ENCODE measurements at regions not wholly inside any gene's neighbourhood (a gene's known extent, or its start where the extent isn't known, plus 50 kb on each side); places are given as distances from the start of the nearest gene placed in this dataset.

DNA sequence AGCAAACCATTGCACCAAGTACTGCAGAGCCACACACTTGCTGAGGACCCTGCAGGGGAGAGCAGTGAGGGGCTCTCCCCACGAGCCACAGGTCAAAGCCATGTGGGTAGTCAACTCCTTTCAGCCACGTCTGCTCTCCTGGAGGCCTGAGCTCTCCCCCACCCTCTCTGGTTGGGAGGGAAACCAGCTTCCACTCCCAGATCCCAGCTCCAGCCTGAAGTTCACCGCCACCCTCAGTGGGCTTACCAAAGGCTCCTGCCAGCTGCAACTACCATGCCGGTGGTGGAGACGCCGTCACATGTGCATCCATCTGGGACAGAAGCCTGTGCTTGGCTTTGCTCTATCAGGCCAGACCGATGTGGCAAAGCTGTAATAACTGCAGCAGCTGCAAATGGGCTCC lies 521.5 kb upstream of the RAB6C start:
- no peaks in the 10 kb centered on the region for H3K36me3 ChIP-seq (ENCODE audit: control insufficient read depth in 4 of 4, insufficient read depth in 3 of 4, low read depth in 1 of 4, low read length in 3 of 4)
- H3K27ac ChIP-seq (ENCODE audit: low read depth in 1 of 2, low read length in 2 of 2), result no peak overlapping the region
- H3K4me1 ChIP-seq (ENCODE audit: control insufficient read depth in 4 of 4, insufficient read depth in 4 of 4, low read length in 3 of 4), result no peaks in the 10 kb centered on the region
- no peaks in the 10 kb centered on the region for H3K9me3 ChIP-seq (ENCODE audit: control insufficient read depth in 4 of 4, low read length in 3 of 4)
- H3K4me3 ChIP-seq (ENCODE audit: low read depth in 1 of 3, low read length in 3 of 3), result no peak overlapping the region
- TF ChIP-seq HNF4G (IDR thresholded peaks at IDR 0.05), result no peak
- no peak for TF ChIP-seq FOXA1 (IDR thresholded peaks at IDR 0.05)
- TF ChIP-seq, protein P1, sequence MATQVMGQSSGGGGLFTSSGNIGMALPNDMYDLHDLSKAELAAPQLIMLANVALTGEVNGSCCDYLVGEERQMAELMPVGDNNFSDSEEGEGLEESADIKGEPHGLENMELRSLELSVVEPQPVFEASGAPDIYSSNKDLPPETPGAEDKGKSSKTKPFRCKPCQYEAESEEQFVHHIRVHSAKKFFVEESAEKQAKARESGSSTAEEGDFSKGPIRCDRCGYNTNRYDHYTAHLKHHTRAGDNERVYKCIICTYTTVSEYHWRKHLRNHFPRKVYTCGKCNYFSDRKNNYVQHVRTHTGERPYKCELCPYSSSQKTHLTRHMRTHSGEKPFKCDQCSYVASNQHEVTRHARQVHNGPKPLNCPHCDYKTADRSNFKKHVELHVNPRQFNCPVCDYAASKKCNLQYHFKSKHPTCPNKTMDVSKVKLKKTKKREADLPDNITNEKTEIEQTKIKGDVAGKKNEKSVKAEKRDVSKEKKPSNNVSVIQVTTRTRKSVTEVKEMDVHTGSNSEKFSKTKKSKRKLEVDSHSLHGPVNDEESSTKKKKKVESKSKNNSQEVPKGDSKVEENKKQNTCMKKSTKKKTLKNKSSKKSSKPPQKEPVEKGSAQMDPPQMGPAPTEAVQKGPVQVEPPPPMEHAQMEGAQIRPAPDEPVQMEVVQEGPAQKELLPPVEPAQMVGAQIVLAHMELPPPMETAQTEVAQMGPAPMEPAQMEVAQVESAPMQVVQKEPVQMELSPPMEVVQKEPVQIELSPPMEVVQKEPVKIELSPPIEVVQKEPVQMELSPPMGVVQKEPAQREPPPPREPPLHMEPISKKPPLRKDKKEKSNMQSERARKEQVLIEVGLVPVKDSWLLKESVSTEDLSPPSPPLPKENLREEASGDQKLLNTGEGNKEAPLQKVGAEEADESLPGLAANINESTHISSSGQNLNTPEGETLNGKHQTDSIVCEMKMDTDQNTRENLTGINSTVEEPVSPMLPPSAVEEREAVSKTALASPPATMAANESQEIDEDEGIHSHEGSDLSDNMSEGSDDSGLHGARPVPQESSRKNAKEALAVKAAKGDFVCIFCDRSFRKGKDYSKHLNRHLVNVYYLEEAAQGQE (IDR thresholded peaks at IDR 0.05), result no peak
- no peak for TF ChIP-seq YY1 (IDR thresholded peaks at IDR 0.05)
- TF ChIP-seq NR2F2 (IDR thresholded peaks at IDR 0.05), result no peak
- no peak for TF ChIP-seq TAF1 (conservative IDR thresholded peaks at IDR 0.05)
- TF ChIP-seq RXRA (IDR thresholded peaks at IDR 0.05), result no peak
- TF ChIP-seq JUND (IDR thresholded peaks at IDR 0.05), result no peak
- TF ChIP-seq, protein P2, sequence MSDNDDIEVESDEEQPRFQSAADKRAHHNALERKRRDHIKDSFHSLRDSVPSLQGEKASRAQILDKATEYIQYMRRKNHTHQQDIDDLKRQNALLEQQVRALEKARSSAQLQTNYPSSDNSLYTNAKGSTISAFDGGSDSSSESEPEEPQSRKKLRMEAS (IDR thresholded peaks at IDR 0.05), result no peak
- TF ChIP-seq EGR1 (IDR thresholded peaks at IDR 0.05; ENCODE audit: low read depth in 2 of 2), result no peak
- TF ChIP-seq, protein P3, sequence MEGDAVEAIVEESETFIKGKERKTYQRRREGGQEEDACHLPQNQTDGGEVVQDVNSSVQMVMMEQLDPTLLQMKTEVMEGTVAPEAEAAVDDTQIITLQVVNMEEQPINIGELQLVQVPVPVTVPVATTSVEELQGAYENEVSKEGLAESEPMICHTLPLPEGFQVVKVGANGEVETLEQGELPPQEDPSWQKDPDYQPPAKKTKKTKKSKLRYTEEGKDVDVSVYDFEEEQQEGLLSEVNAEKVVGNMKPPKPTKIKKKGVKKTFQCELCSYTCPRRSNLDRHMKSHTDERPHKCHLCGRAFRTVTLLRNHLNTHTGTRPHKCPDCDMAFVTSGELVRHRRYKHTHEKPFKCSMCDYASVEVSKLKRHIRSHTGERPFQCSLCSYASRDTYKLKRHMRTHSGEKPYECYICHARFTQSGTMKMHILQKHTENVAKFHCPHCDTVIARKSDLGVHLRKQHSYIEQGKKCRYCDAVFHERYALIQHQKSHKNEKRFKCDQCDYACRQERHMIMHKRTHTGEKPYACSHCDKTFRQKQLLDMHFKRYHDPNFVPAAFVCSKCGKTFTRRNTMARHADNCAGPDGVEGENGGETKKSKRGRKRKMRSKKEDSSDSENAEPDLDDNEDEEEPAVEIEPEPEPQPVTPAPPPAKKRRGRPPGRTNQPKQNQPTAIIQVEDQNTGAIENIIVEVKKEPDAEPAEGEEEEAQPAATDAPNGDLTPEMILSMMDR (IDR thresholded peaks at IDR 0.05; ENCODE audit: low read depth, low read length, missing input control), result no peak
- no peak for TF ChIP-seq RAD21 (IDR thresholded peaks at IDR 0.05)
- TF ChIP-seq FOXA2 (IDR thresholded peaks at IDR 0.05), result no peak
- no peak for TF ChIP-seq SP1 (IDR thresholded peaks at IDR 0.05)
- TF ChIP-seq HNF4A (conservative IDR thresholded peaks at IDR 0.05), result no peak
- TF ChIP-seq, protein P4, sequence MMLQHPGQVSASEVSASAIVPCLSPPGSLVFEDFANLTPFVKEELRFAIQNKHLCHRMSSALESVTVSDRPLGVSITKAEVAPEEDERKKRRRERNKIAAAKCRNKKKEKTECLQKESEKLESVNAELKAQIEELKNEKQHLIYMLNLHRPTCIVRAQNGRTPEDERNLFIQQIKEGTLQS (IDR thresholded peaks at IDR 0.05), result no peak
- H3K27me3 ChIP-seq (ENCODE audit: control insufficient read depth in 4 of 4, insufficient read depth in 4 of 4, low read length in 3 of 4), result no peaks in the 10 kb centered on the region
- no peak overlapping the region for H3K9ac ChIP-seq (ENCODE audit: low read depth in 1 of 2, low read length in 2 of 2)
- no peak for DNase-seq (ENCODE audit: low spot score)
- WGBS, result 82% methylated on average over 7 of the region's 7 CpGs

DNA sequence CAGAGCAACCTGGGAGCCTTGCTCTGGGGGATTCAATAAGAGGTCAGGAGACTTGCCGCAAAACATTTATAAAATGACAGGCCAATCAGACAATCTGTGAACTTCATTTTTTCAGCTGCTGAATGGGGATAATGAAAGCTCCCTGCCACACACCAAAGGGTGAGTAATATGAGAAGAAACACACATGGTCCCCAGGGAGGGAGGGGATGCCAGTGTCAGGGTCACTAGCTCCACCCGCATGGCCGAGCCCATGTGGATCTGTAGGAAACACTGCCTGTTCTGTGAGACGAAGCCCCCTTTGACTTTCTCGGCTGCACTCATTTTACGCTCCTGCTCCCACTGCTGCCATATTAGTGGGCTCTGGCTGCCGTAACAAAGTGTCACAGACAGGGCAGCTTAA lies 521.0 kb upstream of the RAB6C start:
- no peak overlapping the region for H3K4me3 ChIP-seq (ENCODE audit: low read depth in 1 of 3, low read length in 3 of 3)
- no peaks in the 10 kb centered on the region for H3K27me3 ChIP-seq (ENCODE audit: control insufficient read depth in 4 of 4, insufficient read depth in 4 of 4, low read length in 3 of 4)
- no peaks in the 10 kb centered on the region for H3K9me3 ChIP-seq (ENCODE audit: control insufficient read depth in 4 of 4, low read length in 3 of 4)
- no peak for DNase-seq (ENCODE audit: low spot score)
- H3K4me1 ChIP-seq (ENCODE audit: control insufficient read depth in 4 of 4, insufficient read depth in 4 of 4, low read length in 3 of 4), result no peaks in the 10 kb centered on the region
- no peak overlapping the region for H3K27ac ChIP-seq (ENCODE audit: low read depth in 1 of 2, low read length in 2 of 2)
- 84% methylated on average over 7 of the region's 7 CpGs for WGBS
- no peak overlapping the region for H3K9ac ChIP-seq (ENCODE audit: low read depth in 1 of 2, low read length in 2 of 2)
- no peaks in the 10 kb centered on the region for H3K36me3 ChIP-seq (ENCODE audit: control insufficient read depth in 4 of 4, insufficient read depth in 3 of 4, low read depth in 1 of 4, low read length in 3 of 4)
- TF ChIP-seq GABPA (IDR thresholded peaks at IDR 0.05 in 1 of 2, conservative IDR thresholded peaks at IDR 0.05 in 1 of 2), result no peak
- TF ChIP-seq, protein P4 (IDR thresholded peaks at IDR 0.05), result no peak
- TF ChIP-seq FOXA2 (IDR thresholded peaks at IDR 0.05), result no peak
- no peak for TF ChIP-seq TAF1 (conservative IDR thresholded peaks at IDR 0.05)
- no peak for TF ChIP-seq HNF4A (conservative IDR thresholded peaks at IDR 0.05)
- TF ChIP-seq SP1 (IDR thresholded peaks at IDR 0.05), result no peak
- TF ChIP-seq HNF4G (IDR thresholded peaks at IDR 0.05), result no peak
- TF ChIP-seq, protein P2 (IDR thresholded peaks at IDR 0.05), result no peak
- no peak for TF ChIP-seq NR2F2 (IDR thresholded peaks at IDR 0.05)
- TF ChIP-seq, protein P1 (IDR thresholded peaks at IDR 0.05), result no peak
- TF ChIP-seq RXRA (IDR thresholded peaks at IDR 0.05), result no peak
- TF ChIP-seq JUND (IDR thresholded peaks at IDR 0.05), result no peak
- no peak for TF ChIP-seq YY1 (IDR thresholded peaks at IDR 0.05)
- TF ChIP-seq EGR1 (IDR thresholded peaks at IDR 0.05; ENCODE audit: low read depth in 2 of 2), result no peak
- no peak for TF ChIP-seq RAD21 (IDR thresholded peaks at IDR 0.05)
- TF ChIP-seq, protein P3 (IDR thresholded peaks at IDR 0.05; ENCODE audit: low read depth, low read length, missing input control), result no peak

Data from liver (tissue), 8 donors.